ENCODE measurements at regions not wholly inside any gene's neighbourhood (a gene's known extent, or its start where the extent isn't known, plus 50 kb on each side); places are given as distances from the start of the nearest gene placed in this dataset.

DNA sequence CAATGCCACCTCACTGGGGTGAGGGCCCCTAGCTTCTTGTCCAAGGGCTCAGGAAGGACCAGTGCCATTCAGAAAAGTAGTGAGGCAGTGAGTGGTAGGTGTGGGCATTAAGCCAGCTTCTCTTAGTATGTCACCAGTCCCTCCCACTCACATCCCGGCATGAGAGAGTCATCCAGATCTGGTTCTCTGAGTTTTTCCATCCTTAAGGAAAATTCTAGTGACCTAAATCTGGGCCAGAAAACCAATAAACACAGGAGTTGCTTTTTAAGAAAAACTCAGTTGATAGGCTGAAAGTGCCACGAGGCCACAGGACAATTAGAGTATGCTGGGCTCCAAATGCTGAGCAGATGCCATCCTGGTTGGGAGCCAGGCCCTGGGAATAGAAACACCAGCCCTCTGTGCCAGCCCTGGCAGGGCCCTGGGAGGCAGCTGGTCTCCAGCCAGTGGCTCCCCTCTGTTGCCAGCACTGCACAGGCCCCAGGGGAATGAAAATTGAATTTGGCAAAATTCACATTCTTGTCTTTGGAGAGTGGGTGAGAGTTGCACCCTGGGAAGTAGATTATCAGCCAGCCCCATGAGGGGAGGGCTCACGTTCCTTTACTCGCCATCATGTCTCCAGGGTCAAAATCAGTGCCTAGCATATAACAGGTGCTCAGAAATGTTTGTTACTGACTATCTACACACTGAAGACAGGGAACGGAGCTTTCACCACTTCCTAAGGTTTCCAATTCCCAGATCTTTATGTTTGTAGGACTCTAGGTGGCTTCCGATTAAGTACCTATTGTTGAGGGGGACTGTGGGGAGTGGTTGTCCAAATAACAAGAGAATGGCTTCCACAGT, 52.8 kb downstream of the FAM43A start:
- no peak for TF ChIP-seq EZH2 (IDR thresholded peaks at IDR 0.05; ENCODE audit: borderline replicate concordance, low read depth, low read length, severe bottlenecking)
- TF ChIP-seq, protein P1, sequence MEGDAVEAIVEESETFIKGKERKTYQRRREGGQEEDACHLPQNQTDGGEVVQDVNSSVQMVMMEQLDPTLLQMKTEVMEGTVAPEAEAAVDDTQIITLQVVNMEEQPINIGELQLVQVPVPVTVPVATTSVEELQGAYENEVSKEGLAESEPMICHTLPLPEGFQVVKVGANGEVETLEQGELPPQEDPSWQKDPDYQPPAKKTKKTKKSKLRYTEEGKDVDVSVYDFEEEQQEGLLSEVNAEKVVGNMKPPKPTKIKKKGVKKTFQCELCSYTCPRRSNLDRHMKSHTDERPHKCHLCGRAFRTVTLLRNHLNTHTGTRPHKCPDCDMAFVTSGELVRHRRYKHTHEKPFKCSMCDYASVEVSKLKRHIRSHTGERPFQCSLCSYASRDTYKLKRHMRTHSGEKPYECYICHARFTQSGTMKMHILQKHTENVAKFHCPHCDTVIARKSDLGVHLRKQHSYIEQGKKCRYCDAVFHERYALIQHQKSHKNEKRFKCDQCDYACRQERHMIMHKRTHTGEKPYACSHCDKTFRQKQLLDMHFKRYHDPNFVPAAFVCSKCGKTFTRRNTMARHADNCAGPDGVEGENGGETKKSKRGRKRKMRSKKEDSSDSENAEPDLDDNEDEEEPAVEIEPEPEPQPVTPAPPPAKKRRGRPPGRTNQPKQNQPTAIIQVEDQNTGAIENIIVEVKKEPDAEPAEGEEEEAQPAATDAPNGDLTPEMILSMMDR (IDR thresholded peaks at IDR 0.05; ENCODE audit: borderline replicate concordance, extremely low read depth, low read length, poor library complexity, severe bottlenecking), result no peak
